Ishikawa (cell line): ENCODE measurements at regions not wholly inside any gene's neighbourhood (a gene's known extent, or its start where the extent isn't known, plus 50 kb on each side); places are given as distances from the start of the nearest gene placed in this dataset.

Source experiments
- CEBPB ChIP-seq: IDR thresholded peaks from 2 replicates; pipeline ENCODE4 v1.6.1; 2012
- CREB1 ChIP-seq: IDR thresholded peaks from 2 replicates; pipeline ENCODE4 v1.6.1; 2012; ENCODE audit warnings: low read depth
- EGR1 ChIP-seq: IDR thresholded peaks from 2 replicates; pipeline ENCODE4 v1.6.1; 2012
- EP300 ChIP-seq: IDR thresholded peaks from 2 replicates; pipeline ENCODE4 v1.6.1; 2012; ENCODE audit warnings: borderline replicate concordance
- FOXM1 ChIP-seq: IDR thresholded peaks from 2 replicates; pipeline ENCODE4 v1.6.1; 2012; ENCODE audit warnings: low read depth, borderline replicate concordance
- NFIC ChIP-seq: IDR thresholded peaks from 2 replicates; pipeline ENCODE4 v1.6.1; 2012
- RAD21 ChIP-seq: IDR thresholded peaks from 2 replicates; pipeline ENCODE4 v1.6.1; 2012; ENCODE audit warnings: low read depth
- REST ChIP-seq: IDR thresholded peaks from 2 replicates; pipeline ENCODE4 v1.6.1; 2012; ENCODE audit warnings: low read depth, mild to moderate bottlenecking
- TAF1 ChIP-seq: IDR thresholded peaks from 2 replicates; pipeline ENCODE4 v1.6.1; 2012; ENCODE audit warnings: low read depth, mild to moderate bottlenecking
- TCF12 ChIP-seq: IDR thresholded peaks from 2 replicates; pipeline ENCODE4 v1.6.1; 2012; ENCODE audit warnings: low read depth
- TEAD4 ChIP-seq: IDR thresholded peaks from 2 replicates; pipeline ENCODE4 v1.6.1; 2012
- USF1 ChIP-seq: IDR thresholded peaks from 2 replicates; pipeline ENCODE4 v1.6.1; 2012
- YY1 ChIP-seq: IDR thresholded peaks from 2 replicates; pipeline ENCODE4 v1.6.1; 2012; ENCODE audit warnings: low read depth
- ZBTB7A ChIP-seq: IDR thresholded peaks from 2 replicates; pipeline ENCODE4 v1.6.1; 2012; ENCODE audit warnings: low read depth
- TF ChIP-seq, protein P1 (sequence below): IDR thresholded peaks from 2 replicates; pipeline ENCODE4 v1.6.1; 2012

DNA sequence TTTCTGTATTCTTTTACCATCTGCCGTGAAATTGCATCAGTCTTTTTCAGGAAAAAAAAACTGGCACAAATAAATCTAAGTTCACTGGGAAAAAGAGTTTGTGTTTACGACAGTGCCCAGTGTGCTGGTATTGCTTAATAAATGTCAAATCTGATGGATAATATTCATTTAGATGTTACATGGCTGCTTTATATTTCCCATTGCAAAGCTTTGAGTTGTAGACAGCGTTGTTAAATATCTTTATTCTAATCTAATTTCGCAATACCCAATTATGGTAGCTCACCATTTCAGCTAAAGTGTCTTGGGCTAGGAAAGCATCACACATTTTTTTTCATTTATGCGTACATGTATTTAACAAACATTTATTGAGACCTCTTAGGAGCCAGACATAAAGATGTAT is 1994.5 kb upstream of the FLRT2 start:
- TF ChIP-seq YY1 (no peak), CEBPB (no peak), EP300 (no peak), NFIC (no peak)

DNA sequence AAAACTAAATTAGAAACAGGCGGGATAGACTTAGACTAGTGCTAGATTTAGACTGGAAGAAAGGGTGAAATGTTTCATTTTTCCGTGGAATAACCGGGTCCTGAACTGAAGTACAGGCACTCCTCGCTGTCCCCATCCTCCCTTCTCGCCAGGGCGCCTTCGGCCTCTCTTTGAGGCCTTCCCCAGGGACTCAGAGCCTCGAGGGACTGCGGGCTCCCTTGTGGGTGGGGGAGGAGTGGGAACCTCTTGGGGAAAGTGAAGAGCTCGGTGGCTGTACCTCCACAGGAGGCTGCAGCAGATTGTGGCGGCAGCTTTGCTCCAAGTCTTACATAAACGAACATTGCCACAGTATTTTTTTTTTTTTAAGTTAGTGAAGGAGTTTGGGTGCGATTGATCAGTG is 1988.8 kb upstream of the FLRT2 start:
- TF ChIP-seq USF1: no peak
- TF ChIP-seq, protein P1, sequence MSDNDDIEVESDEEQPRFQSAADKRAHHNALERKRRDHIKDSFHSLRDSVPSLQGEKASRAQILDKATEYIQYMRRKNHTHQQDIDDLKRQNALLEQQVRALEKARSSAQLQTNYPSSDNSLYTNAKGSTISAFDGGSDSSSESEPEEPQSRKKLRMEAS: no peak
- no peak for TF ChIP-seq CREB1
- TF ChIP-seq EGR1: no peak

- TF ChIP-seq FOXM1 (no peak), USF1 (no peak), REST (no peak), EGR1 (no peak), EP300 (no peak), RAD21 (no peak), TCF12 (no peak), CREB1 (no peak), YY1 (no peak), NFIC (no peak), TEAD4 (no peak), TAF1 (no peak), ZBTB7A (no peak)
- TF ChIP-seq, protein P1: no peak
These were observed 1981.7 kb upstream of the FLRT2 start for GRCh38 chr14:83548061-83548839.

- TF ChIP-seq RAD21: no peak
- TF ChIP-seq, protein P1: no peak
- no peak for TF ChIP-seq TCF12
These were observed 1973.9 kb upstream of the FLRT2 start for GRCh38 chr14:83556065-83556464.

GRCh38 chr14:83556746-83557453 is 1973.0 kb upstream of the FLRT2 start:
- no peak for TF ChIP-seq NFIC
- TF ChIP-seq TCF12: no peak
- TF ChIP-seq REST: no peak
- no peak for TF ChIP-seq RAD21
- TF ChIP-seq CREB1: no peak
- no peak for TF ChIP-seq TAF1

DNA sequence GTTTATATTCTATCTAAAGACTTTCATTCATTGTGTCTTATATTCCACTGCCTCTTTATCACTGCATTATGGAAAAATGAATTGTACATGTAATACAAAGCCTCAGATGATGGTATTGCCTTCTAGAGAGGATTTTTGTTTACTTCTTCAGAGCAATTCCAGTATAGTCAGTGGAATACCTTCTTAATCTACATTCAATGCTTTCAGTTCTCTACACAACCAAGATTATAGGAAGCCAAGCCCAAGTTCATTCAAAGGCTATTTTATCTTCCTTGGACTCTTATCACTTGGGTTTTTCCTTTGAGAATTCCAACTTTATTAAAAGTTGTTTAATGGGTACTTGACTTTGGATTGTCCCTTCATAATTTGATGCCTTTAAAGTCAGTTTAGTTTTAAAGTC is 1971.0 kb upstream of the FLRT2 start:
- TF ChIP-seq ZBTB7A (no peak), EP300 (no peak), RAD21 (no peak), TAF1 (no peak), USF1 (no peak), YY1 (no peak)
- TF ChIP-seq, protein P1: no peak
